ENCODE measurements at regions not wholly inside any gene's neighbourhood (a gene's known extent, or its start where the extent isn't known, plus 50 kb on each side); places are given as distances from the start of the nearest gene placed in this dataset.

DNA sequence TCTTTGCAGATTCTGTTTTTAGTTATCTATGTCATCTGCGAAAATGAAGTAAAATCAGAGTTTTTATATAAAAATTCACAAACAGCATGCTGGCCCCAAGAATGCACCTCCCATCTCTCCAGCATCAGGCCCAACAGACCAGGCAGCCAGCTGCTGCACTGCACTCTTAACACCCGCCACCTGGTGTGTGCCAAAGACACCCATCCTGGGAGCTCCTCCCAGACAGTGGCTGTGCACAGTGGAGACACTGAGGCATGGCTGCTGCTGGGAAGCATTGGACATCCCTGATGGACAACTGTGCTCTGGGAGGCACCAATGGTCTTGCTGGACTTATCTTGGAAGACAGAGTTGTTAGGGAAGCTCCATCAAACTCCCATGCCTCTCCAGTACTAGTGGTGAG lies 817.2 kb downstream of the TMEM121 start:
- TF ChIP-seq, protein P1, sequence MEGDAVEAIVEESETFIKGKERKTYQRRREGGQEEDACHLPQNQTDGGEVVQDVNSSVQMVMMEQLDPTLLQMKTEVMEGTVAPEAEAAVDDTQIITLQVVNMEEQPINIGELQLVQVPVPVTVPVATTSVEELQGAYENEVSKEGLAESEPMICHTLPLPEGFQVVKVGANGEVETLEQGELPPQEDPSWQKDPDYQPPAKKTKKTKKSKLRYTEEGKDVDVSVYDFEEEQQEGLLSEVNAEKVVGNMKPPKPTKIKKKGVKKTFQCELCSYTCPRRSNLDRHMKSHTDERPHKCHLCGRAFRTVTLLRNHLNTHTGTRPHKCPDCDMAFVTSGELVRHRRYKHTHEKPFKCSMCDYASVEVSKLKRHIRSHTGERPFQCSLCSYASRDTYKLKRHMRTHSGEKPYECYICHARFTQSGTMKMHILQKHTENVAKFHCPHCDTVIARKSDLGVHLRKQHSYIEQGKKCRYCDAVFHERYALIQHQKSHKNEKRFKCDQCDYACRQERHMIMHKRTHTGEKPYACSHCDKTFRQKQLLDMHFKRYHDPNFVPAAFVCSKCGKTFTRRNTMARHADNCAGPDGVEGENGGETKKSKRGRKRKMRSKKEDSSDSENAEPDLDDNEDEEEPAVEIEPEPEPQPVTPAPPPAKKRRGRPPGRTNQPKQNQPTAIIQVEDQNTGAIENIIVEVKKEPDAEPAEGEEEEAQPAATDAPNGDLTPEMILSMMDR (IDR thresholded peaks at IDR 0.05; ENCODE audit: low read depth, low read length, poor library complexity, severe bottlenecking) = no peak
- TF ChIP-seq EZH2phosphoT487 (IDR thresholded peaks at IDR 0.05; ENCODE audit: borderline replicate concordance, low read length) = no peak

Data from DOHH2 (cell line).